ENCODE measurements at regions not wholly inside any gene's neighbourhood (a gene's known extent, or its start where the extent isn't known, plus 50 kb on each side); places are given as distances from the start of the nearest gene placed in this dataset.
"Not testable (repeated sequence)": the region's sequence is repeated elsewhere in the genome, so short reads cannot be mapped to it uniquely, and the experiment has no call there.

DNA sequence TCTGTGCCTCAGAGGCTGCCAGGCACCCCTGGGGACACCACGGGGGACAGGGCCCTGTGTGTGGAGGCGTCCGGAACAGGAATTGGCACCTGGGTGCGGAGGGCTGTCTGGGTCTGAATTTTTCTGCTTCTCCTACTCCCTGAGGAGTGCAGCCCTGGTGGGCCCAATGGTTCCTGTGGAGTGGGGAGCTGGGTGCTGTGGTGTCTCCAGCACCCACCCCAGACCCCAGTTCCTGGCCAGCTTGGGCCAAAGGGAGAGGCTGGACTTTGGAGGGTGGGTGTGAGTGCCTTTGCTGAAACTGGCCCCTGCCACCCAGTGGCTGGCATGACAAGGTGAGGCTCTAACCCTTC, 240.6 kb downstream of the GOLGA6L6 start:
- DNase-seq; H3K27me3 Mint-ChIP-seq (ENCODE audit: low read depth); CTCF ChIA-PET; H3K27ac Mint-ChIP-seq; H3K4me1 Mint-ChIP-seq (ENCODE audit: low read depth); intact Hi-C loops (cut with micrococcal nuclease); H3K36me3 Mint-ChIP-seq (ENCODE audit: low read depth); H3K9me3 Mint-ChIP-seq; H3K4me3 Mint-ChIP-seq: not testable (repeated sequence)

DNA sequence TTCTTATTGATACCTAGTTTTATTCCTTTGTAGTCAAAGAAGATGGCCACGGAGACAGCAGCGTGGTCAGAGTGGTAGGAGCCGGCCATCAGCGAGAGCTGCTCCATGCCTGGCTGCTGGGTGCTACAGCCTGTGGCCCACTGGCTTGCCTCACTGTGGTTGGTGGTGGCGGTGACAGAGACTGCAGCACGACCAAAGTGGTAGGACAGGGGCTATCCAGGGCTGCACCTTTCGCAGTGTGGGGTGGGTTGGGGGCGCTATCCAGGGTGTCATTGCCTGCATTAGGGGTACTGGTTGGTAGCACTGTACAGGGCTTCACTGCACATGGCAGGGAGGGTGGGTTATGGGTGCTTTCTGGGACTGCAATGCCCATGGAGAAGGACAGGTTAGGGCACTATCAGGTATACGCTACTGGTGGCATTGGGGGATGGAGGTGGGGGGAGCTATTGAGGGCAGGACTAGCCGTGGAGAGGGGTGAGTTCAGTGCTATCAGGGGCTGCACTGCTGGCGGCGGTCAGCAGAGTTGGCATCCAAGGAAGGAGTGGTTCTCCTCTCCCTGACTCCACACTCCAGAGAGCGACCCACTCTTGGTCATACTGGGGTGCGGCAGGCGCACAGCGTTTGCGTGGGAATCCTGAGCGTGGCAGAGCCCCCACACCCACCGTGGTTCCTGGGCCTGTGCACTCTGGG, 241.1 kb downstream of the GOLGA6L6 start:
- intact Hi-C loops (cut with micrococcal nuclease); H3K4me1 Mint-ChIP-seq (ENCODE audit: low read depth); H3K27me3 Mint-ChIP-seq (ENCODE audit: low read depth); H3K9me3 Mint-ChIP-seq; H3K27ac Mint-ChIP-seq; DNase-seq; H3K36me3 Mint-ChIP-seq (ENCODE audit: low read depth); H3K4me3 Mint-ChIP-seq; CTCF ChIA-PET: not testable (repeated sequence)

DNA sequence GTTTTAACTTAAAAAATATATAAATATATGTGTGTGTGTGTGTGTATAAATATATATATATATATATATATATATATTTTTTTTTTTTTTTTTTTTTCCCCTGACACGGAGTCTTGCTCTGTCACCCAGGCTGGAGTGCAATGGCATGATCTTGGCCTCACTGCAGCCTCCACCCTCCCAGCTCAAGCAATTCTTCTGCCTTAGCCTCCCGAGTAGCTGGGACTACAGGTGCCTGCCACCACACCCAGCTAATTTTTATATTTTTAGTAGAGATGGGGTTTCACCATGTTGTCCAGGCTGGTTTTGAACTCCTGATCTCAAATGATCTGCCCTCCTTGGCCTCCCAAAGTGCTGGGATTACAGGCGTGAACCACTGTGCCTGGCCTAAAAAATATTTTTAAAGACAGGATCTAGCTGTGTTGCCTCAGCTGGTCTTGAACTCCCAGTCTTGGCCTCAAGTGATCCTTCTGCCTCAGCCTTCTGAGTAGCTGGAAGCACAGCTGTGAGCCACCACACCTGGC, 243.9 kb downstream of the GOLGA6L6 start:
- H3K27me3 Mint-ChIP-seq (ENCODE audit: low read depth); H3K27ac Mint-ChIP-seq; intact Hi-C loops (cut with micrococcal nuclease); CTCF ChIA-PET; H3K4me3 Mint-ChIP-seq; DNase-seq; H3K4me1 Mint-ChIP-seq (ENCODE audit: low read depth); H3K36me3 Mint-ChIP-seq (ENCODE audit: low read depth); H3K9me3 Mint-ChIP-seq: not testable (repeated sequence)

DNA sequence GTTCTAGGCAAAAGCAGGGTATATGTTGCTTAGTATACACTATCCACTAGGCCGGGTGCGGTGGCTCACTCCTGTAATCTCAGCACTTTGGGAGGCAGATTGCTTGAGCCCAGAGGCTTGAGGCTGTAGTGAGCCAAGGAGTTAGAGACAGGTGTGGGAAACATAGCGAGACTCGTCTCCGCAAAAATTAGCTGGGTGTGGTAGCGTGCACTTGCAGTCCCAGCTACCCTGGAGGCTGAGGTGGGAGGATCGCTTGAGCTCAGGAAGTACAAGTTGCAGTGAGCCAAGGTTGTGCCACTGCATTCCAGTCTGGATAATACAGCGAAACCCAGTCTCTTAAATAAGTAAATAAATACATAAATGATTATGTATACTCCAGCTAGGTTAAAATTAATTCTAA, 245.3 kb downstream of the GOLGA6L6 start:
- CTCF ChIA-PET; H3K9me3 Mint-ChIP-seq; H3K27me3 Mint-ChIP-seq (ENCODE audit: low read depth); intact Hi-C loops (cut with micrococcal nuclease); H3K36me3 Mint-ChIP-seq (ENCODE audit: low read depth); H3K4me1 Mint-ChIP-seq (ENCODE audit: low read depth); DNase-seq; H3K27ac Mint-ChIP-seq; H3K4me3 Mint-ChIP-seq: not testable (repeated sequence)

DNA sequence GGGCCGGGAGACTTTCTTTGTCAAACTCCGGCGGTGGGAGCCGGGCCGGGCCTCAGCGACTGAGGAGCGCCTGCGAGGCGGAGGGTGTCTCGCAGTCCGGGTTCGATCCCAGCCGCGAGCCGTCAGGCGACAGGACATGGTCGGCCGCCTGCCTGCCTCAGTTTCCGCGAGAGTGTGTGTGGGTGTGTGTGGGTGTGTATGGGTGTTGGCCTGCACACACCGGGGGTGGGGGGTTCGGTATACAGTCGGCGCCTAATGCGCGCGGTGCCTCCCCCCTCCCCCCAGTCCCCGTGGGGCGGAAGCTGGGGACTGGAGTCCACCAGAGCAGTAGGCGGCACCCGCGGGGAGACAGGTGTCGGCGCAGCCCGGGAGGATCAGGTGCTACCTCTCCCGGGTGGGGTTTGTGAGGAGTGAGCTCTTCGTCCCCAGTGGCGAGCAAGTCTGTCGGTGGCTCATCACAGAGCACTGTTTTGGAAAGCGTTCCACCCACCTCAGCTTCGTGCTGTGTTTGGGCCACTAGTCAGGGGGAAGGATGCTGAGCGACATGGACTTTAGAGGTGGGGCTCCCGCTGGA, 246.3 kb downstream of the GOLGA6L6 start:
- Mint-ChIP-seq H3K9me3 (no peaks in the 10 kb centered on the region), H3K27ac (no peak overlapping the region), H3K36me3 (ENCODE audit: low read depth) (no peaks in the 10 kb centered on the region), H3K4me1 (ENCODE audit: low read depth) (no peaks in the 10 kb centered on the region), H3K27me3 (ENCODE audit: low read depth) (no peaks in the 10 kb centered on the region), H3K4me3 (no peak overlapping the region)
- intact Hi-C loops (cut with micrococcal nuclease), result no loop called here
- CTCF ChIA-PET, result no interaction called here
- no peak for DNase-seq

DNA sequence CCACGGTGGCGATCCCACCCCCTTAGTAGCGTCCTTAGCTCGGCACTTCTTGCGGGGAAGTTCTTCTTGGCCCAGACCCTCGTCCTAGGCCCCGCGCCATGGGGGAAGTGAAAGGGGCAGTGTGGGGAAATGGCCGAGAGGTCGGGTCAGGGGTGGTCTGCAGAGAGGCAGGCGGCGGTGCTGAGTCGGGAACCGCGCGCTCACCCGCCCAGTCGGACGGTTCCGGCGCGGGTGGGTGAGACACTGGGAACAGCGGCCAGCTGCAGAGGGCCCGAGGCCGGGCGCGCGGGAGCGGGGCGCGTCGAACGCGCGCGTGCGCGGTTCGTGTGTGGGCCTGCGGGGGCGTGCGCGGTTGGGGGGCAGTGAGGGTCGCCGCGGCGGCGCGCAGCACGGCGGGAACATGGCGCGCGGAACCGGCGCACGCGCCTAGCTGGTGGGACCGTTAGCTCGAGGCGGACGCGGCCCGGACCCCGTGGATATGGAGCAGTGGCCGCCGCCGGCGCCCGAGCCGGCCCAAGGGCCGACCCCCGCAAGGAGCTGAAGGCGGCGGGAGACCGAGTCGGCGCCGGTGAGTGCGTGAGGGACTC, 246.9 kb downstream of the GOLGA6L6 start:
- H3K9me3 Mint-ChIP-seq, result no peaks in the 10 kb centered on the region
- no peak overlapping the region for H3K4me3 Mint-ChIP-seq
- intact Hi-C loops (cut with micrococcal nuclease), result no loop called here
- H3K27me3 Mint-ChIP-seq (ENCODE audit: low read depth), result no peaks in the 10 kb centered on the region
- no peaks in the 10 kb centered on the region for H3K36me3 Mint-ChIP-seq (ENCODE audit: low read depth)
- no peak overlapping the region for H3K27ac Mint-ChIP-seq
- no peak for DNase-seq
- H3K4me1 Mint-ChIP-seq (ENCODE audit: low read depth), result no peaks in the 10 kb centered on the region
- CTCF ChIA-PET, result no interaction called here

DNA sequence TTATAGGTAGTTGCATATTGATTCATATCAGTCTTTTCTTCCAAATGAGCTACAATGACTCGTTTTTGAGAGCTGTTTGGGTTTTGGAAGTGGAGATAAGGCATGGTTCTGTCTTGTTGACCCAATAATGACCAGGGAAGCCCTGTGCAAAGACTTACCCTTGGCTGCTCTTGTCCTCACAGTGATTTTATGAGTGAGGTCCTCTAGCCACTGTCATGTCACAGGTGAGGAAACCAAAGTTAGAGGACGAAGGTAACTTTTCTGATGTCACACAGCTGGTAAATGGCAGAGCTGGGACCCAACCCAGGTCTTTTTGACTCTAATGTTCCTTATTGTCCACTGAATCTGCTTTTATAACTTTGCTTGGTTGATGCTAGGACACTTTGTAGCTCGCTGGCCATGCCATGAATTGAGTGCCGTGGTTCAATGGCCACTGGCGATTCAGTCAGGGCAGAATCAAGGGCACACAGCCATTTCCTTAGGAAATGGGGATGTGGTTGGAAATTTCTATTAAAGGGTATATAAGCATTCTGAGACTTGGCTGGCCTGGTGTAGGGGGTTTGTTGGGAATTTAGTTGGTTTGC, 249.1 kb downstream of the GOLGA6L6 start:
- intact Hi-C loops (cut with micrococcal nuclease); H3K27me3 Mint-ChIP-seq (ENCODE audit: low read depth); DNase-seq; H3K4me1 Mint-ChIP-seq (ENCODE audit: low read depth); H3K27ac Mint-ChIP-seq; CTCF ChIA-PET; H3K9me3 Mint-ChIP-seq; H3K36me3 Mint-ChIP-seq (ENCODE audit: low read depth); H3K4me3 Mint-ChIP-seq: not testable (repeated sequence)

DNA sequence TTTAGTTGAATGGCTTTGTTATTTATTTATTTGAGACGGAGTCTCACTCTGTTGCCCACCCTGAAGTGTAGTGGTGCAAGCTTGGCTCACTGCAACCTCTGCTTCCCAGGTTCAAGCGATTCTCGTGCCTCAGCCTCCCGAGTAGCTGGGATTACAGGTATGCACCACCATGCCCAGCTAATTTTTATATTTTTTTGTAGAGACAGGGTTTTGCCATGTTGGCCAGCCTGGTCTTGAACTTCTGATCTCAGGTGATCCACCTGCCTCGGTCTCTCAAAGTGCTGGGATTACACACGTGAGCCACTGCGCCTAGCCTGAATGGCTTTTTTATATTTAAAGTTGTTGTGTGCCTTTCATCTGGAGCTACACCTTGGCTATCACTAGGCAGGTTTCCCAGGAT, 250.0 kb downstream of the GOLGA6L6 start:
- H3K27me3 Mint-ChIP-seq (ENCODE audit: low read depth); CTCF ChIA-PET; intact Hi-C loops (cut with micrococcal nuclease); H3K27ac Mint-ChIP-seq; H3K36me3 Mint-ChIP-seq (ENCODE audit: low read depth); H3K4me1 Mint-ChIP-seq (ENCODE audit: low read depth); DNase-seq; H3K9me3 Mint-ChIP-seq; H3K4me3 Mint-ChIP-seq: not testable (repeated sequence)

DNA sequence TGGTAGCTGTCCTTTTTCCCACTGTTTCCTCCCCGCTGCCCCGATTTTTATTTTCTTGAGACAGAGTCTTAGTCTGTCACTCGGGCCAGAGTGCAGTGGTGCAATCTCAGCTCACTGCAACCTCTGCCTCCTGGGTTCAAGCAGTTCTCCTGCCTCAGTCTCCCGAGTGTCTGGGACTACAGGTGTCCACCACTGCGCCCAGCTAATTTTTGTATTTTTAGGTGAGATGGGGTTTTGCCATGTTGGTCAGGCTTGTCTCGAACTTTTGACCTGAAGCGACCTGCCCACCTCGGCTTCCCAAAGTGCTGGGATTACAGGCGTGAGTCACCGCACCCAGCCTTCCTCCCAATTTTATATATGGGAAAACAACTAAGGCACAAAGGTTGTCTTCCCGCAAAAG, 251.0 kb downstream of the GOLGA6L6 start:
- H3K9me3 Mint-ChIP-seq; DNase-seq; H3K27ac Mint-ChIP-seq; H3K4me1 Mint-ChIP-seq (ENCODE audit: low read depth); H3K4me3 Mint-ChIP-seq; H3K36me3 Mint-ChIP-seq (ENCODE audit: low read depth); intact Hi-C loops (cut with micrococcal nuclease); CTCF ChIA-PET; H3K27me3 Mint-ChIP-seq (ENCODE audit: low read depth): not testable (repeated sequence)

DNA sequence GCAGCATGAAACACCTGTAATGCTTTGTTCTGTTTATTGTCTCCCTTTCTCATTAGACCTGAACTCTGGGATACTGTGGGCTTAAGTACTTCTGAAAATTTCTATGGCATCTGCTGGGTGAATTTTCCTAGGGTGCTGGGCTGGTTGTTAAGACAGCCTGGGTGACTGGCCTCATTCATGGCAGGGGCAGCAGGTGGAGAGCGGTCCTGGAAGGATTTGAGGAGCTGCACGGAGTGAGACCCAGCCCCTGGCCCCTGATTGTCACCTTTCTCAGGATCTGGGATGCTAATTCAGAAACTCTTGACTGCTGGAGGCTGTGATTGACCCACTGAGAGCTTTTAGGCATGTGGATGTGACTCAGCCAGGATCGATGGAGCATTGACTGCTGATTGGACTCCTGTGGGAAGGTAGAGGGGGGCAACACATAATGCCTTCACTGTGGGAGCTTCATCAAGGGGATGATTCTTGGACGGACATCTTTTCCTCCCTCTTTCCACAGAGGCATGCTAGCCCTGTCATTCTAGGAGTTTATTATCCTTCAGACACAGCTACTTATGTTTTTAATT, 252.0 kb downstream of the GOLGA6L6 start:
- CTCF ChIA-PET; H3K36me3 Mint-ChIP-seq (ENCODE audit: low read depth); H3K4me3 Mint-ChIP-seq; H3K4me1 Mint-ChIP-seq (ENCODE audit: low read depth); intact Hi-C loops (cut with micrococcal nuclease); H3K9me3 Mint-ChIP-seq; DNase-seq; H3K27ac Mint-ChIP-seq; H3K27me3 Mint-ChIP-seq (ENCODE audit: low read depth): not testable (repeated sequence)

DNA sequence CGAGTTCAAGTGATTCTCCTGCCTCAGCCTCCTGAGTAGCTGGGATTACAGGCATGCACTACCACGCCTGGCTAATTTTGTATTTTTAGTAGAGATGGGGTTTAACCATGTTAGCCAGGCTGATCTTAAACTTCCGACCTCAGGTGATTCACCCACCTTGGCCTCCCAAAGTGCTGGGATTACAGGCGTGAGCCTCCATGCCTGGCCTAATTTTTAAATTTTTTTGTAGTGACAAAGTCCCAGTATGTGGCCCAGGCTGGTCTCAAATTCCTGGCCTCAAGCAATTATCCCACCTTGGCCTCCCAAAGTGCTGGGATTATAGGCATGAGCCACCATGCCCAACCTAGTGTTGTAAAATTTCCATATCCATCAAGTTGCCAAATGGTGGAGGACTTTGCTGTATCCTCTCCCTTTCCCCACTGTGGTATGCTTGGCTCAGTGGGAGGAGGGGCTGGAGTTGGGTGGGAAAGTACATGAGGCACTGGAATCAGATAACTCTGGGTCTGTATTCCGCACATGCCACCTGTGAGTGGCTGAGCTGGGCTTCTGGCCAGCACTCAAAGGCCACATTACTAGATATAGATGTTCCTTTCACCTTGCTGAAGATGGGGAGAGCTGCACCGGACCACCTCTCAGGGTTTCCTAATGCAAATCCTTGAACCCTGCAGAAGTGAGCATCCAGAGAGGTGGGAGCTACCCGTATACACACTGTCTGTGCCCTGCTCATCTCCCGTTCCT, 252.6 kb downstream of the GOLGA6L6 start:
- intact Hi-C loops (cut with micrococcal nuclease); H3K4me3 Mint-ChIP-seq; H3K27me3 Mint-ChIP-seq (ENCODE audit: low read depth); CTCF ChIA-PET; H3K36me3 Mint-ChIP-seq (ENCODE audit: low read depth); DNase-seq; H3K4me1 Mint-ChIP-seq (ENCODE audit: low read depth); H3K27ac Mint-ChIP-seq; H3K9me3 Mint-ChIP-seq: not testable (repeated sequence)

DNA sequence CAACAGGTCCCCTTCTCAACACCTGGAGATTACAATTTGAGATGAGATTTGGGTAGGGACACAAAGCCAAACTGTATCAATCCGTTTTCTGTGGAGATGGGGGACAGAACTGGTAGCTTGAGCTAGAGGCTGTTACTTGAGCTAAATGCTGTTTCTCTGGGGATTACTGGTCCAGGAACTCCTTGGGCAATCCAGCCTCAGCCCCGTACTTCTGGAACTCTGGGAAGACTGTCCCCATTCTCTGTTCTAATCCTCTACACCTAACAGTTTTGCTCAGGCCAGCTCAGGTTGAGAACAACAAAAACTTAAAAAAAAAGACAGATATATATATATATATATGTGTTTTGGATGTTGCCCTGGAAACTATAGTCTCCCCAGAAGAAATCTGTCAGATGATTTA, 255.0 kb downstream of the GOLGA6L6 start:
- H3K9me3 Mint-ChIP-seq; H3K4me3 Mint-ChIP-seq; H3K27me3 Mint-ChIP-seq (ENCODE audit: low read depth); H3K27ac Mint-ChIP-seq; H3K4me1 Mint-ChIP-seq (ENCODE audit: low read depth); CTCF ChIA-PET; DNase-seq; intact Hi-C loops (cut with micrococcal nuclease); H3K36me3 Mint-ChIP-seq (ENCODE audit: low read depth): not testable (repeated sequence)
